Ishikawa (cell line): ENCODE measurements at regions not wholly inside any gene's neighbourhood (a gene's known extent, or its start where the extent isn't known, plus 50 kb on each side); places are given as distances from the start of the nearest gene placed in this dataset.

Experiments
- CEBPB ChIP-seq: IDR thresholded peaks from 2 replicates; pipeline ENCODE4 v1.6.1; 2012
- CREB1 ChIP-seq: IDR thresholded peaks from 2 replicates; pipeline ENCODE4 v1.6.1; 2012; ENCODE audit warnings: low read depth
- EGR1 ChIP-seq: IDR thresholded peaks from 2 replicates; pipeline ENCODE4 v1.6.1; 2012
- EP300 ChIP-seq: IDR thresholded peaks from 2 replicates; pipeline ENCODE4 v1.6.1; 2012; ENCODE audit warnings: borderline replicate concordance
- FOXM1 ChIP-seq: IDR thresholded peaks from 2 replicates; pipeline ENCODE4 v1.6.1; 2012; ENCODE audit warnings: low read depth, borderline replicate concordance
- MAX ChIP-seq: IDR thresholded peaks from 2 replicates; pipeline ENCODE4 v1.6.1; 2012
- NFIC ChIP-seq: IDR thresholded peaks from 2 replicates; pipeline ENCODE4 v1.6.1; 2012
- RAD21 ChIP-seq: IDR thresholded peaks from 2 replicates; pipeline ENCODE4 v1.6.1; 2012; ENCODE audit warnings: low read depth
- REST ChIP-seq: IDR thresholded peaks from 2 replicates; pipeline ENCODE4 v1.6.1; 2012; ENCODE audit warnings: low read depth, mild to moderate bottlenecking
- TAF1 ChIP-seq: IDR thresholded peaks from 2 replicates; pipeline ENCODE4 v1.6.1; 2012; ENCODE audit warnings: low read depth, mild to moderate bottlenecking
- TCF12 ChIP-seq: IDR thresholded peaks from 2 replicates; pipeline ENCODE4 v1.6.1; 2012; ENCODE audit warnings: low read depth
- TEAD4 ChIP-seq: IDR thresholded peaks from 2 replicates; pipeline ENCODE4 v1.6.1; 2012
- USF1 ChIP-seq: IDR thresholded peaks from 2 replicates; pipeline ENCODE4 v1.6.1; 2012
- YY1 ChIP-seq: IDR thresholded peaks from 2 replicates; pipeline ENCODE4 v1.6.1; 2012; ENCODE audit warnings: low read depth
- ZBTB7A ChIP-seq: IDR thresholded peaks from 2 replicates; pipeline ENCODE4 v1.6.1; 2012; ENCODE audit warnings: low read depth

GRCh38 chr2:2689306-2689705, 358.2 kb upstream of the MYT1L start:
- TF ChIP-seq USF1 (no peak), TEAD4 (no peak), TCF12 (no peak), YY1 (no peak), REST (no peak), FOXM1 (no peak), EP300 (no peak), TAF1 (no peak)

DNA sequence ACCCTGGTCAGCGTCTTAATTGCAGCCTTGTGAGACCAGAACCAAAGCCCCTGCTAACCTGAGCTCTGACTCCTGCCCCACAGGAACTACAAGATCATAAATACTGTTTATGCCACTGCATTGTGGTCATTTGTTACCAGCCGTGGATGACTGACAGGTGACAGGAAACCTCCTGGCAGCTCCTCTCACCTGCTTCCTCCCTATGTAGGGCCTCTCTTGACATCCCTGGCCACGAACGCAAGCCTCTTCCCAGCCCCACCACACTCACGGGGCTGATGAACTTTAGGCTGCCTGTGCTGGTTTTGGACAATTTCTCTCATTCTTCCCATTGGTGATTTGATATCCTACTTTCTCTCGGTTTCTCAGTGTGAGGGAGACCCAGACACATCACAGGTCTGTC, 357.2 kb upstream of the MYT1L start:
- TF ChIP-seq REST (no peak), MAX (no peak), RAD21 (no peak), CREB1 (no peak), TAF1 (no peak), CEBPB (no peak), TCF12 (no peak), USF1 (no peak), YY1 (no peak), NFIC (no peak), EGR1 (no peak), EP300 (no peak), TEAD4 (no peak), FOXM1 (no peak), ZBTB7A (no peak)

DNA sequence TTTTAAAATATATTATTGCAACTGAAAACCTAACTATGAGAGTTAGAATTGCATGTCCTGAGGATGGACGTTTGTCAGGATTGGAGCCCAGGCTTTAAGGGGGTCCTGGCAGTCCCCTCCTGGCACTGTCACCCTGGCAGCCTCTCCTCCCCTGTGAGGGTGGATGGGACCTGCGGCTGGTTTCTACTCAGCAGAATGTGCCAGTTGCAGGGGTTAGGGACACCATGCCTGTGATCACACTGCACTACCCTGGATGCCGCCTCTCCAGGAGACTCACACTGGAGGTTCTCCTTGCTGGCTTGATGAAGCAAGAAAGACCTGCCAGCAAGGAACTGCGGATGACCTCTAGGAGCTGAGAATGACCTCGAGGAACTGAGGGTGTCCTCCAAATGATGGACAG, 356.7 kb upstream of the MYT1L start:
- no peak for TF ChIP-seq CREB1
- TF ChIP-seq ZBTB7A = no peak
- TF ChIP-seq CEBPB = no peak
- no peak for TF ChIP-seq TAF1

- TF ChIP-seq EP300 (no peak), USF1 (peak; percentile 20; the same call in 1 of the 2 replicates)
Observed at GRCh38 chr2:2686222-2686621, 355.1 kb upstream of the MYT1L start.

- TF ChIP-seq REST = no peak
- no peak for TF ChIP-seq TCF12
- TF ChIP-seq YY1 = no peak
- no peak for TF ChIP-seq MAX
- TF ChIP-seq TEAD4 = no peak
- no peak for TF ChIP-seq ZBTB7A
- no peak for TF ChIP-seq FOXM1
- TF ChIP-seq TAF1 = no peak
- TF ChIP-seq CREB1 = no peak
- no peak for TF ChIP-seq CEBPB
- TF ChIP-seq USF1 = no peak
- TF ChIP-seq EGR1 = no peak
Observed at GRCh38 chr2:2683606-2684224, 352.6 kb upstream of the MYT1L start.
